ENCODE measurements at regions not wholly inside any gene's neighbourhood (a gene's known extent, or its start where the extent isn't known, plus 50 kb on each side); places are given as distances from the start of the nearest gene placed in this dataset.

- H3K27ac ChIP-seq (ENCODE audit: low read depth, low read length): no peak overlapping the region
- H3K36me3 ChIP-seq (ENCODE audit: control insufficient read depth, insufficient read depth, low read length): no peaks in the 10 kb centered on the region
- H3K4me1 ChIP-seq (ENCODE audit: control insufficient read depth, insufficient read depth, low read length): peaks cover 3% of the 10 kb centered on the region
Measured at GRCh38 chr2:9755638-9756037, 87.6 kb upstream of the TAF1B start.

DNA sequence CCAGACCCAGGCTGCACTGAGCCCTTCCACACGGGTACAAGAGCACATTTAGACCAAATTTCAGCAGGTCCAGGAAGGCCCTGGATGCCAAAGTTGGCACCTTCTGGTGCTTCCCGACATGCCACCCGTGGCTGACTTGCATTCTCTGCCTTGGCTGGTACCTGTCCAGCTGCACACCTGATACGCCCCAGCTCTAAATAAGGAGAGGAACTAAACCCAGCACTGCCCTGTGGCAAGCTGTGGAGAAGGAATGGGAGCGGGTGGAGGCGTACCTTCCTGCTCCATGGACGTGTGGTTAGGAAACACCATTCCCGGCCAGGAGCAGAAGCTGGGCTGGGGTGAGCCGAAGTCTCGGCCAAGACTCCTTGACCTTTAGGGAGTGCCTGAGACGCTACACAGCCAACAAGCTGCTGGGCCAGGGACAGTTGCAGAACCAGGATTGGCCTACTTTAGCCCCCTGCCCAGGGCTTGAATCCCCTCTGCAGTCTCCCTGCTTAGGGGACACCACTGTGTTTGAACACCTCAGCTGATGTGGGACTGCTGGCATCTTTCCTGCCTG is 86.5 kb upstream of the TAF1B start:
- H3K4me1 ChIP-seq (ENCODE audit: control insufficient read depth, insufficient read depth, low read length): peaks cover 3% of the 10 kb centered on the region
- H3K27me3 ChIP-seq (ENCODE audit: control insufficient read depth, insufficient read depth, low read length): peaks cover 5% of the 10 kb centered on the region
- H3K4me3 ChIP-seq (ENCODE audit: low read length): no peak overlapping the region
- H3K36me3 ChIP-seq (ENCODE audit: control insufficient read depth, insufficient read depth, low read length): no peaks in the 10 kb centered on the region
- no peak overlapping the region for H3K9ac ChIP-seq (ENCODE audit: low read length)
- no peak overlapping the region for H3K27ac ChIP-seq (ENCODE audit: low read depth, low read length)

More at GRCh38 chr2:9755638-9756037, 87.6 kb upstream of the TAF1B start:
- Histone ChIP-seq H3K27me3 (ENCODE audit: control insufficient read depth, insufficient read depth, low read length) (peaks cover 5% of the 10 kb centered on the region), H3K4me3 (ENCODE audit: low read length) (no peak overlapping the region), H3K9ac (ENCODE audit: low read length) (no peak overlapping the region)

DNA sequence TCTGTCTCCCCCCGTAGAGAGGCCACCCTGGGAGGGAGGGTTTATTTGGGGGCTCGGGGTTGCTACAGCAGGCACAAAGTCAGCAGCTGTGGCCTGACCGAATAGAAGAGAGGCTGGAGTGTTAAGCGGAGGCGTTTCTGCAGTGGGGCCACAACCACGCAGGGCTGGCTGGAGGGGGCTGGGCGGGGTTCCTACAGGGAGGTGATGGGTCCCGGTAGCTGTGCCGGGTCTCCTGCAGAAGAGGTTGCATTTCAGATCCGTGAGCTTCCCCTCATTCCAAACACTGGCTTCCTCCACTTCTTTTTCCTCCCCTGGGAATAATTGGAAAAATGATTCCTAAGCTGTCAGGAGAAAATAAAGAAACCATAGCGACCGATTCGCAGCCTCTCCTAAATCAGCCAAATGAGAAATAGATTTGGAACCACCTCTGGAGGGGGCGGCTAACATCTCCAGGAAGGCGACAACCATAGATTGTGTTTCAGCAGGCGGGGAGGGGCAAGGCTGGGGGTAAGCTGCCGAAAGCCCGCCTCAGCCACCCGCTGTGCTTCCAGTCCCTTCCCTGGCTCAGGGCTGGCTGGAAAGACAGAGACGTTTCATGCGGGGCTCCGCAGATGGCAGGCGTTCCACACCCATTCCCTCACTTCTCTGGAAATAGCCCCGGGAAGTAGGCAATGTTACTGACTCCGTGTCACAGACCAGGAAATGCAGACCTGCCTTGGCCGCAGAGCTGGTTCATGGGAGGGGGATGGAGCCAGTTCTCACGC is 85.6 kb upstream of the TAF1B start:
- Histone ChIP-seq H3K4me1 (ENCODE audit: control insufficient read depth, insufficient read depth, low read length) (peaks cover 3% of the 10 kb centered on the region), H3K27ac (ENCODE audit: low read depth, low read length) (peak overlapping the region; percentile 14), H3K9ac (ENCODE audit: low read length) (no peak overlapping the region), H3K4me3 (ENCODE audit: low read length) (peak overlapping the region; percentile 35), H3K36me3 (ENCODE audit: control insufficient read depth, insufficient read depth, low read length) (no peaks in the 10 kb centered on the region), H3K27me3 (ENCODE audit: control insufficient read depth, insufficient read depth, low read length) (peaks cover 5% of the 10 kb centered on the region)

GRCh38 chr2:9758741-9759140 is 84.5 kb upstream of the TAF1B start:
- Histone ChIP-seq H3K36me3 (ENCODE audit: control insufficient read depth, insufficient read depth, low read length) (no peaks in the 10 kb centered on the region), H3K4me3 (ENCODE audit: low read length) (no peak overlapping the region), H3K27me3 (ENCODE audit: control insufficient read depth, insufficient read depth, low read length) (peaks cover 5% of the 10 kb centered on the region), H3K4me1 (ENCODE audit: control insufficient read depth, insufficient read depth, low read length) (peaks cover 3% of the 10 kb centered on the region), H3K9ac (ENCODE audit: low read length) (no peak overlapping the region), H3K27ac (ENCODE audit: low read depth, low read length) (no peak overlapping the region)

DNA sequence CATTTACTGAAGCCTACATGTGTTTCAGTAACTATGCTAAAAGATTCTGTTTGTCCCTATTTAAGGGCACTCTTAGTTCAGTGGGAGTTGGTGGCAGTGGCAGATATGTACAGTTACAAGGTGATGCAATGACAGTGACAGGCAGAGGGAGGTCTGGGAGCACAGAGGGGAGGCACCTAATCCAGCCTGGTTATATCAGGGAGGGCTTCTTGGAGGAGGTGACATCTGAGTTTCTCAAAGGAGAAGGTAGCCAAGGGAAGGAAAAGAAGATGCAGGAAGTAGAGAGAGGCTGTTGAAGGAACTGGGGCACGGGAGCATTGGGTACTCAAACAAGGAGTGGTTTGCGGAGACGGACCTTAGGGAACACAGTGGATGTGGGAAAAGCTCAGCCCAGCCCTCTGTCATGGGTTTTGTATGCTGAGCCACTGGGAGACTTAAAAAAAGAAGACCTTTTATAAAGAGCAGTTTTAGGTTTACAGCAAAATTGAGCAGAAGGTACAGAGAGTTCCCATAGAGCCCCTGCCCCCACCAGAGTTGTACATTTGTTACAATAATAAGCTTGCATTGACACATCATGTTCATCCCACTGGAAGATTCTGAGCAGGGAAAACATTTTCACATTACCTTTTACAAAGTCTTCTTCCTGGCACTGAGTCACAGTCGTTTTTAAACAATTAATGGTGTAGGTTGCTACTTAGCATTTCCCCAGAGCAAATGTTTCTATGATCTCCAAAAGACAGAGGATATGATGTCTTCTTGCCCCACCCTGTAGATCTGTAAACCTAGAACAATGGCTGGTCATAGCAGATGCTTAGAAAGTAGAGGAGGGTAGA is 83.0 kb upstream of the TAF1B start:
- Histone ChIP-seq H3K4me1 (ENCODE audit: control insufficient read depth, insufficient read depth, low read length) (peaks cover 7% of the 10 kb centered on the region), H3K27ac (ENCODE audit: low read depth, low read length) (no peak overlapping the region), H3K36me3 (ENCODE audit: control insufficient read depth, insufficient read depth, low read length) (no peaks in the 10 kb centered on the region), H3K9ac (ENCODE audit: low read length) (no peak overlapping the region), H3K4me3 (ENCODE audit: low read length) (no peak overlapping the region), H3K27me3 (ENCODE audit: control insufficient read depth, insufficient read depth, low read length) (peaks cover 5% of the 10 kb centered on the region)

GRCh38 chr2:9760902-9761228 is 82.4 kb upstream of the TAF1B start:
- H3K4me3 ChIP-seq (ENCODE audit: low read length): no peak overlapping the region
- H3K36me3 ChIP-seq (ENCODE audit: control insufficient read depth, insufficient read depth, low read length): no peaks in the 10 kb centered on the region
- peaks cover 7% of the 10 kb centered on the region for H3K4me1 ChIP-seq (ENCODE audit: control insufficient read depth, insufficient read depth, low read length)
- H3K27ac ChIP-seq (ENCODE audit: low read depth, low read length): no peak overlapping the region
- H3K9ac ChIP-seq (ENCODE audit: low read length): no peak overlapping the region
- H3K27me3 ChIP-seq (ENCODE audit: control insufficient read depth, insufficient read depth, low read length): peaks cover 5% of the 10 kb centered on the region

- H3K36me3 ChIP-seq (ENCODE audit: control insufficient read depth, insufficient read depth, low read length): no peaks in the 10 kb centered on the region
- peak overlapping the region; percentile 10 for H3K9ac ChIP-seq (ENCODE audit: low read length)
- H3K4me3 ChIP-seq (ENCODE audit: low read length): no peak overlapping the region
- H3K27me3 ChIP-seq (ENCODE audit: control insufficient read depth, insufficient read depth, low read length): peaks cover 5% of the 10 kb centered on the region
- H3K27ac ChIP-seq (ENCODE audit: low read depth, low read length): no peak overlapping the region
- peaks cover 7% of the 10 kb centered on the region for H3K4me1 ChIP-seq (ENCODE audit: control insufficient read depth, insufficient read depth, low read length)
Measured at GRCh38 chr2:9761577-9761976, 81.7 kb upstream of the TAF1B start.

- H3K4me3 ChIP-seq (ENCODE audit: low read length): no peak overlapping the region
- H3K27me3 ChIP-seq (ENCODE audit: control insufficient read depth, insufficient read depth, low read length): peaks cover under 1% of the 10 kb centered on the region
- no peak overlapping the region for H3K9ac ChIP-seq (ENCODE audit: low read length)
- H3K36me3 ChIP-seq (ENCODE audit: control insufficient read depth, insufficient read depth, low read length): no peaks in the 10 kb centered on the region
- H3K27ac ChIP-seq (ENCODE audit: low read depth, low read length): no peak overlapping the region
- H3K4me1 ChIP-seq (ENCODE audit: control insufficient read depth, insufficient read depth, low read length): peaks cover 4% of the 10 kb centered on the region
Measured at GRCh38 chr2:9762164-9762563, 81.1 kb upstream of the TAF1B start.

DNA sequence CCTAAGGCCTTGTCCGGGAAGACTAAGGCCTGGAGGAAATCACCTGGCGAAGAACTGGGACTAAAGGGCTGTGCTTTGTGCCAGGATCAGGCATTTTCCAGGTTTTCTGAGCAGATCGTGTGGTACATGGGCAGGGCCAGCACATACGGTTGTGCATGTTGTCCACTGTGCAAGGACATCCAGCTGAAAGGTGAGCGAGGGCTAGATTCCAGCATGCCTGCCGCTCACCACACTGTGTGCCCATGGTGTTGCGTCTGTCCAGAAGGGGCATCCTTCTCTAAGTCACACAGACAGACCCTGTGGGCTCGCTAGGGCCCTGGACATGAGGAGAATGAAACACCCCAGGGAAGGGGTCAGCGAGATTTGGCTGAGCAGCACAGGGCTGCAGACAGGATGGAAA is 80.3 kb upstream of the TAF1B start:
- no peaks in the 10 kb centered on the region for H3K36me3 ChIP-seq (ENCODE audit: control insufficient read depth, insufficient read depth, low read length)
- peaks cover 4% of the 10 kb centered on the region for H3K4me1 ChIP-seq (ENCODE audit: control insufficient read depth, insufficient read depth, low read length)
- no peak overlapping the region for H3K27ac ChIP-seq (ENCODE audit: low read depth, low read length)
- no peak overlapping the region for H3K4me3 ChIP-seq (ENCODE audit: low read length)
- no peak overlapping the region for H3K9ac ChIP-seq (ENCODE audit: low read length)
- H3K27me3 ChIP-seq (ENCODE audit: control insufficient read depth, insufficient read depth, low read length): no peaks in the 10 kb centered on the region

DNA sequence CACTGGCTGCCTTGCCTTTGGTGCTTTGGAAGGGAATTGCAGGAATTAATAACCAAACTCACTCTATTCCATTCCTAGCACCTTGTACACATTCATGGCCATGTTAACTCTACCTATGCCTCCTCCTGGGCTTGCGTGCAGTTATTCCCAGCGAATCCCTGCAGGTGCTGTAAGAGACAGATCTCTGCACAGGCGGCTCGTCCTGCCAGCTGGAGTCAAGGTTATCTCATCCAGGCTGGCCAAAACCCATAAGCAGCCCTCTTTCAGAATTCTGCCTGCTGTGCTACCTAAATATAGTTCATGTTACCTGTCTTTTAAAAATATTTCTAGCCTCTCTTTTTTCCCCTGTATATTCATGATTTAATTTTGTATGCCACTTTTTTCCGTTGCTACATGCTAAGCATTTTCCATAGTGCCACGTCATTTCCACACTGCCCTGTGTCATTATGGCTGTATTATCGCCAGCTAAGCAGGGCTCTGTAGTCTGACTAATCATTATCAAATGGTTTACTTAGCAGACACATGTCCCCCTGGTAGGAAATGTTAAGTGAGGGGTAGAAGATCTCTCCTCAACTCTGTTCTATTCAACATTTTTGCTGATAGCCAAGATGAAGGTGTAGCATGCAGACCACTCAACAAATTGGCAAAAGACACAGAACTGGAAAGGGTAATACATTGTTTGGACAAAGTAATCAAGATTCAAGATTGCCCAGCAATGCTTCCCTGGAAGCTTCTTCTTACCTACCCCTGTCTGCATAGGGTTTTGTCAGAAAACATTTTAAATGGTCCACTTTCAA is 79.7 kb upstream of the TAF1B start:
- no peak overlapping the region for H3K27ac ChIP-seq (ENCODE audit: low read depth, low read length)

DNA sequence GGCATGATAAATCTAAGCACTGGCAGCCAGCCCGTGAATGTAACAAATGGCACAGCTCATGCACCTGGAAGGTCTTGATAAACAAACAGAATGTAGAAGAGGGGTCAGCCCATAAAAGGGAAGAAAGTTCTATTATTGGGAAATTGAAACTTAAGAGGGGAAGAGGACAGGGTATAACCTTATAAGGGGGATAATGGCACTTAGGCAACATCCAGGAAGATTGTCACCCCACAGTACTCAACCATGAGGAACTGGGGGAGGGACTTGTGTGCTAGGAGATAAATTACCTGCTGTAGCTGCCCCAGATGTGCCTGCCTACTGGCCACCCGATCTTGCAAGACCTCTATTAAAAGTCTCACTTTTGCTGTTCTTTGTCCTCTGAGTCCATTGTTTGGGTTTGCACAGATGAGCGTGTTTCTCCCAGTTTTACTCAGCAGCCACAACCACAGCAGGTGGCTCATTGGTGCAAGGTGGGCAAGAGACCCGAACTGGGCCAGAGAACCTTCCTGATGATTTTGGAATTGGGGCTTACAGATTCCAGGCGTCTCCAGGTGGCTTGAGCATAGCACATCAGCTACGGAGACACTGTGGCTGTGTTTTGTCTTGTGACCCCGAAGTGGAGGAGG is 79.0 kb upstream of the TAF1B start:
- no peaks in the 10 kb centered on the region for H3K27me3 ChIP-seq (ENCODE audit: control insufficient read depth, insufficient read depth, low read length)
- no peak overlapping the region for H3K9ac ChIP-seq (ENCODE audit: low read length)
- peaks cover 4% of the 10 kb centered on the region for H3K4me1 ChIP-seq (ENCODE audit: control insufficient read depth, insufficient read depth, low read length)
- no peaks in the 10 kb centered on the region for H3K36me3 ChIP-seq (ENCODE audit: control insufficient read depth, insufficient read depth, low read length)
- H3K4me3 ChIP-seq (ENCODE audit: low read length): no peak overlapping the region
- no peak overlapping the region for H3K27ac ChIP-seq (ENCODE audit: low read depth, low read length)

More for the DNA sequence above, 79.7 kb upstream of the TAF1B start:
- H3K36me3 ChIP-seq (ENCODE audit: control insufficient read depth, insufficient read depth, low read length): no peaks in the 10 kb centered on the region
- no peak overlapping the region for H3K4me3 ChIP-seq (ENCODE audit: low read length)
- H3K27me3 ChIP-seq (ENCODE audit: control insufficient read depth, insufficient read depth, low read length): no peaks in the 10 kb centered on the region
- H3K9ac ChIP-seq (ENCODE audit: low read length): no peak overlapping the region
- H3K4me1 ChIP-seq (ENCODE audit: control insufficient read depth, insufficient read depth, low read length): peaks cover 4% of the 10 kb centered on the region
